G401.6 (cell line): ENCODE measurements at regions not wholly inside any gene's neighbourhood (a gene's known extent, or its start where the extent isn't known, plus 50 kb on each side); places are given as distances from the start of the nearest gene placed in this dataset.
A peak's percentile ranks its signal among the peaks of the same experiment; 100 is the strongest.

Experiments used
- FAIRE-seq: peaks from 2 replicates; lab custom pipeline; 2012; peaks lifted over from hg19 to GRCh38; lab: Jason Lieb, UNC

DNA sequence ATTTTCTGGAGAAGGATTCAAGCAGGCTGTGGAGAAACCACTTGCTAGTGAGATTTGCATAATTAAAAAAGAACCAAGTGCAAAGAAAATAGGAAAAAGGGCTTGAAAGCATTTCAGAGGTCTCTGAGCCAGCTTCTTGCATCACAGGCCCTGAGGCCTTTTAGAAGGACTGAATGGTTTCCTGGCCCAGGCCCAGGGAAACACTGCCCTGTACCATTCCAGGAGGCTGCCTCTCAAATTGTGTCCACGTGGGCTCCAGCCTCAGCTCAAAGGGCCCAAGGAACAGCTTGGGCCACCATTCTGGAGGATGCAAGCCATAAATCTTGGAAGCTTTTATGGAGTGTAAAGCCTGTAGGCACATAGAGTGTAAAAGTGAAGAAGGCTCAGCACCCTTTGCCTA is 523.3 kb upstream of the VRK2 start:
- FAIRE-seq, result no peak

DNA sequence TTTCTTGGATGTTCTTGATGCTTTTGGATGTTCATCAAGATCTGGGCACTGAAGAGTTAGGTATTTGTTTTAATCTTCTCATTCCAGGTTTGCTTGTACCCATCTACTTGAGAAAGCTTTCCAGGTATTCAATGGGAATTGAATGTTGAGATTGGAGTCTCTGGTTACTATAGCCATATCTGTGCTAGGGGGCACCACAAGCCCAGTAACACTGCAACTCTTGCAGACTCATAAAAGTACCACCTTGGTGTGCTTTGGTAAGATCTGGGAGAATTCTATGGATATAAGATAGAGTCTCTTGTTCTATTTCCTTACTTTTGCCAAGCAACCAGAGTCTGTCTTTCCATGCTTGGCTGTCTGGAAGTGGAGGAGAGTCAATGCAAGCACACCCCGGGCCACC is 518.9 kb upstream of the VRK2 start:
- FAIRE-seq, result no peak

DNA sequence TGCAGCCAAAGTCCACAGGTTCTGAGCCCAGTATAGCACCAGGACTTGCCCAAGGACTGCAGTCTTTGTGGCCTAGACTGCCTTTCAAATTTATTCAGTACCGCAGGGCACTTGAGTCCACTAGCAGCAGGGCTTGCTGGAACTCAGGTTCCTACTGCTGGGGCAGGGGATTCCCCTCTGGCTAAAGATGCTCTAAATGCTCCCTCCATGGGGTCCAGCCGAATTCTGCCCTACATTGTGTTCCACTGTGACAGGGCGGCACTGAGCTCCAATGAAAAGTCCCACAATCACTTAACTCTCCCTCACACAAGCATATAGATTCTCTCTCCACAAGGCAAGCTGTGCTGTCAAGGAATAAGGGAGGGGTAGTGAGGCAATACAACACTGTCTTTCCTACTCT is 518.1 kb upstream of the VRK2 start:
- no peak for FAIRE-seq

DNA sequence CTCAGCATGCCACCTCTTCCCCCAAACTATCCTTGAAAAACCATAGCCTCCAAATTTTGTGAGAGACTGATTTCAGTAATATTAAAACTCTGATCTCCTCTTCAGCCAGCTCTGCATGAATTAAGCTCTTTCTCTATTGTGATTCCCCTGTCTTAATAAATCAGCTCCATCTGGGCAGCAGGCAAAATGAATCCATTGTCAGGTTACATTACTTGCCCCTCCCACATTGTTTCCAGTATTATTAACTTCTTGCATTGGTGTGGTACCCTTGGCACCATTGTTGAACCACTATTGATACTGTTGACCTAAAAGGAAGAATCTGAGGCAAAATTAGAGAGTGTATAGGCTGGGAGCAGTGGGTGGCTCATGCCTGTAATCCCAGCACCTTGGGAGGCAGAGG is 512.2 kb upstream of the VRK2 start:
- FAIRE-seq, result no peak

DNA sequence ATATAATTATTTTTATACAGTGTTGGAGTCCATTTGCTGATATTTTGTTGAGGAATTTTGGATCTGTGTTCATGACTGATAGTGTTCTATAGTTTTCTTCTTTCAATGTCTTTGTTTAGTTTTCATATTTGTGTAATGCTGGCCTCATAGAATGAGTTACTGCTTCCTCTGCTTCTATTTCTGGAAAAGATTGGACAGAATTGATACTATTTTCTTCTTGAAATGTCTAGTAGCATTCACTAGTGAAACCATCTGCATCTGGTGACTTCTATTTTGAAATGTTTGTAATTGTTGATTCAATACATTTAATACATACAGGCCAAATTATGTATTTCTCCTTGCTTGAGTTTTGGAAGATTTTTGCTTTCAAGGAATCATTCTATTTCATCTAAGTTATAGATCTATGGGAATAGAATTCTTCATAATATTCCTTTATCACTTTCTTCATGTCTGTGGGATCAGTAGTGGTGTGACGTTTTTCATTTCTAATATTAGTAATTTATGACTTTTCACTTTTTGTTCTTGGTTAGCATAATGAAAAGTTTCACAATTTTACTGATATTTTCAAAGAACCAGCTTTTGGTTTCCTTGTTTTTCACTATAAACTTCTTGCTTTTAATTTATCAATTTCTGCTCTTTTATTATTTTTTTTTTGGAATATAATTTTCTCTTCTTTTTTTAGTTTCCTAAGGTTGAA is 509.9 kb upstream of the VRK2 start:
- FAIRE-seq, result peak; percentile 44

DNA sequence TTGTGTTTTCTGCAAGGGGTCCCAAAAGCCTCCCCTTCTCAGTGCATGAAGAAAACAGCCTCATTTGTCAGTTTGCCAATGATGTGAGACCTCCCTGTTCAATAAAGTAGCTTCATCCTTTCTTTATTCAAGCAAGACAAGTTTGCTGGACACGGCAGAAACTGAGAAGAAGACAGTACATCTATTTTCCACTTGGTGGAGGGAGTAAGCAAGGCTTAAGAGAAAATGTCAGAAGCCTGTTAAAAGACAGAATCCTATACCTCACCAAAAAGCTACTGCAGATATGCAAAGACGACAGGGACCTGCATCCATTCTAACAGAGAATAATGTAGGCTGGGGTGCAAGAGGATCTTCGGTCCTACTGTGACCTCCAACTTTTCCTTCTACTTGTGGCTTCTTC is 506.8 kb upstream of the VRK2 start:
- no peak for FAIRE-seq

DNA sequence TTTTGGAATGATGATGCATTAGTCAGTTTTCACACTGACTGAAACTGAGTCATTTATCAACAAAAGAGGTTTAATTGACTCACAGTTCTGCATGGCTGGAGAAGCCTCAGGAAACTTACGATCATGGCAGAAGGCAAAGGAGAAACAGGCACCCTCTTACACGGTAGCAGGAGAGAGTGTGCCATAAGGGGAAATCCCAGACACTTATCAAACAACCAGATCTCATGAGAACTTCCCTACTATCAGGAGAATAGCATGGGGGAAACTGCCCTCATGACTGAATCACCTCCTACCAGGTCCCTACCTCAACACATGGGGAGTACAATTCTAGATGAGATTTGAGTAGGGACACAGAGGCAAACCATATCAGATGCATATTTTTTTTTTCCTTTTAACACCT is 504.5 kb upstream of the VRK2 start:
- FAIRE-seq, result no peak

DNA sequence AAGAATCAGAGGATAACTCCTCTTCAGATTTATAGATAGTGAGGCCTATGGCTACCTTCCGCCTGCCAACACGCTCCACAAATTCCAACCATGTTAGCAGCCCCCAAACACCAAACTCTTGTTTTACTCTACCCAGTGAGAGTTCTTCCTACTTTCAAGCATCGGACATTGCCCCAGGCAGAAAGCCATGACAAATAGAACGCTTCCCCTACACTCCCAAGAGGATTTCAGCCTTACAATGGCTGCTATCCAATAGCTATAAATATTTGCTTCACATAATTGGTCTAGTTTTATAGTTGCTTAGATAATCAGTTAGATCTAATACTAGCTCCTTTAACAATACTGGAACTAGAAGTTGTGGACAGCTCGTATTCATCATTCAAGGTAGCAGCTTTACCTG is 503.4 kb upstream of the VRK2 start:
- FAIRE-seq, result no peak

DNA sequence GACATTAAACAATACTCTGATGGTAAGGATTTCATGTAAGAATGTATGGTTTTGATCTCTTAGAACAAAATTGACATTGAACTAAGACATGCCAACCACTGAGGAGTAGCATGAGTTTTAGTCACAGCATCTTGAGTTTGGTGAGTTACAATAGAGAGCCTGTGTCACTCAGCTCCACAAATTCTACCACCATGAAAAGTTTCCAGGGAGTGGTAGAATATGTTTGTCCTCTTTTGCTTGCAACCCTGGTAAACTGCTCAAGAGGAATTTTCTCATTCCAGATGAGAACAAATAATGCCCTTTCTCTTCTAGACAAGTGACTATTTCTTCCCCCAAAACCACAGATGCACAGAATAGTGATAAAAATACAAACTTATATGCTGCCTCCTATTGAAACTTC is 502.0 kb upstream of the VRK2 start:
- no peak for FAIRE-seq

DNA sequence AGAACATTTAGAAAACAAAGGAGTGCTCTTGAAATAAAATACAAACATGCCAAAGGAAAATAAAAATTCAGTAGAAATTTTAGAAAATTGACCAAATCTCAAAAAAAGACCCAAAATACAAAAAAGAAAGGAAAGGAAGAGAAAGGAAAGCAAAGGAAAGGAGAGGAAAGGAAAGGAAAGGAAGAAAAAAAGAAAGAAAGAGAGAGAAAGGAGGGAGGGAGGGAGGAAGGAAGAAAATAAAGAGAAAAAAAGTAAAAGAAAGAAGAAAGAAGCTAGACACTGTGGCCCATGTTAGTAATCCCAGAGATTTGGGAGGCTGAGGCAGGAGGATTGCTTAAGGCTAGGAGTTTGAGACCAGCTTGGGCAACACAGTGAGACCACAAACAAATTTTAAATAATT is 500.1 kb upstream of the VRK2 start:
- FAIRE-seq, result no peak

DNA sequence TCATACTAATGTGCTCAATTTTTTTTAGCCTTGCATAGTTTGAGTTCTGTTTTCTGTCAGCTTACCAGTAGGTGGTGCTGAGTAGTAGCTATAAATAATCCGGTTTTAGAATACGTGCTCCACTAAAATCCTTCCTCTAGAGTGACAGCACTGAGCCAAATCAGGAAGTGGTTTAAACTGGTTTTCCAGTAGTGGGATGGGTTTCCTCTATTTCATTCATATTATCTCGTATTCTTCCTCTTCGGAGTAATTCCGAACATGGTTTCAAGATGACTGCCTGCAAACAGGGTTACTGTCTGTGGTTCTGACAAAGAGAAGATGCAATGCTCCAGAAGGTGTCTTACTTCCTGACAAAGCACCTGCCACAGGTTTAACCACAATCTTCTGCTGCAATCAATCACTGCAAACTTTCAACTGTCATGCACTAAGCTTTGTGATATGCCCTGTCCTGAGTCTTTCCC is 496.9 kb upstream of the VRK2 start:
- FAIRE-seq, result peak; percentile 41

DNA sequence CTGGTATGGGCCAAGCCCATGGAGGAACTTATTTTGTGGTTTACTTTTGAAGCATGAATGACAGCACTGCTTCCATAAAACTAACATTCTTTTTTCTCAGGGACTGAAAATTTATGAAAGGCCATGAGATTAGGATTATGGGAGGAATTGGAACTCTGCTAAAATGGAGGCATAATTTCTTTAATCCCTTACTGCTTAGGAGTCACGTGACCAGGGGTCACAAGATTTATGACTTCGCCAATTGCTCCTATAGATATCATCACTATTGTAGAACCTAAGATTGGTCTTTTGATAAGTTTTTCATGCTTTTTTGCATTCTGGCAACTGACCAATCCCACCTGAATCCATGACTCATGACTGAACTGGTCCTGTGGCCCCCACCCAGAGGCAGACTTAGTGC is 495.7 kb upstream of the VRK2 start:
- FAIRE-seq, result no peak

DNA sequence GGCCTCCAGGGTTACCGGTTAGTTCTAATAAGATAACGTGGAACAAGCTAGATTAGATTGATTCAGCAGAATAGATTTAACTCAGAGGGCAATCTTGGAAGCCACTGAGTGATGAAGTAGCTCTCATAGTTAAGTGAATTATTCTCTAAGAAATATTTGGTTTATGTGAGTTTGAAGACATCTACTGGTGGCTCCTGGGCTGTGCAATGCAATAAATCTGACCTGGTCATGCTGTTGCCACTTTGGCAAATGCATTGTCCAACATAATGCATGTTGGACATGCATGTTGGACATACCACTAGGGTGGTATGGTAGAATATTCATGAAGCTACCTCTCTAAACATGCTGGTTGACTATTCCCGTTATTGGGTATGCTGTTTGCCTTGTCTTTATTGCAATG is 493.7 kb upstream of the VRK2 start:
- no peak for FAIRE-seq

DNA sequence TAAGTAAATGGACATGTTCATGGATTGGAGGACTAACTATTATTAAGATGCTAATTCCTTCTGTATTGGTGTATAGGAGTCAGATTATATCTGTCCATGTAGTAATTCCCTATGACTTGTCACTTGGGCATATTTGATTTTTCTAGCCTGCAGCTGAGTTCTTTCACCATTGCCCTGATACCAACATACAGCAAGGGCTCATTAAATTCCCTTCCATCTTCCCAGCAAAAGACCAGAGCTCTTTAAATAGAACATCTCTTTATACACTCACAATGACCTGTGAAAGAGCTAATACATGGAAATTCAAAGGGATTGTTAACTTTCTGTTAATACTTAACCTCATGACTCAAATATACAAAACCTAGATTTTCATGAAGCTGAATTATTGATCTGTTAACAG is 492.3 kb upstream of the VRK2 start:
- FAIRE-seq, result no peak

DNA sequence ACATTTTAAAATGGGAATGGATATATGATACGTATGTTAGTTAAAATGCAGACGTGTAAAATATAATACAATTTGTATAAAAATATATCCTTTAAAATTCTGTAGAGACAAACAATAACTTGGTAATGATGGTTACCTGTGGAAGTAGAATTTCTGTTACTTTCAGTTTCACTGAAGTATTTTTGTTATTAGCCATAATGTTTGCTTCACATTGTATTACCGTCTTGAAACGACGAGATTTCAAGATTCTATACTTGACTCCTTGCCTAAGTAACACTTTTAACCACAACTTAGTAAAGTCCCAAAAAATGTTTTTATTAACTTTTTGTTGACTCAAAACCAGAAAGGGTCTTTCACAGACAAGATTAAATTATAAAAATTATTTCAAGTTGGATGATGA is 488.3 kb upstream of the VRK2 start:
- FAIRE-seq, result peak; percentile 48

DNA sequence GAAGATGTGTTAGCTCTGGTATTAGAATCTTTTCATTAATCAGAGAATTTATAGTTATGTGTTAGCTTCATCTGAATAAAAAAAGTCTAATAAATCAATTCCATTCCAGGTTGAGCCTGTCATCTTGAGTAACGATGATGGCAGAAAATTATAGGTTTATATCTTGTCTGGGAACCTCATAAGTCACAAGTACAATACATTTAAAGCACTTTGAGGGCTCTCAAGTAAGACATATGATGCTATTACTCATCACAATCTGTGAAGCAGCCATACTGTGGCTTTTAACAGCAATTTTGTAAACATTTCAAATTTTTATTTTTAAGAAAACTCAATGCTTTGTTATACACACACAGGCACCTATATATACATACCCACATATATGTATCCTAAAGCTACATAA is 484.1 kb upstream of the VRK2 start:
- FAIRE-seq, result no peak

DNA sequence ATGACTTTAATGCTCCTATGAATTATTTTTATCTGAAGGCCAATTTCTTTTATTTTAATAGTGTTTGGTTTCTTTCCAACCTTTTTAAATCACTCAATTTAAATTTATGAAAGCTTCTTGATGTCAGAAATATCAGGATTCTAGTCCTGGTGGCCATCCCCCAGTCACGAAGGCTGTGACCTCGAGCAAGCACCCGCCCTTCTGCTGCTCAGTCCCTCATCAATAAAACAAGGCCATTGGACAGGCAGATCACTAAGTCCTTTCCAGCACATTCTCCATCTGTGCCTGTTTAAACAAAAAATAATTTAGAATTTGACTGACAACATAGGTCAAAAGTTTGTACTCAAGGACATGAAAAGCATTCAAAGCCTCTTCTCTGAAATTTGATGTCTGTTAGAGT is 483.6 kb upstream of the VRK2 start:
- no peak for FAIRE-seq

DNA sequence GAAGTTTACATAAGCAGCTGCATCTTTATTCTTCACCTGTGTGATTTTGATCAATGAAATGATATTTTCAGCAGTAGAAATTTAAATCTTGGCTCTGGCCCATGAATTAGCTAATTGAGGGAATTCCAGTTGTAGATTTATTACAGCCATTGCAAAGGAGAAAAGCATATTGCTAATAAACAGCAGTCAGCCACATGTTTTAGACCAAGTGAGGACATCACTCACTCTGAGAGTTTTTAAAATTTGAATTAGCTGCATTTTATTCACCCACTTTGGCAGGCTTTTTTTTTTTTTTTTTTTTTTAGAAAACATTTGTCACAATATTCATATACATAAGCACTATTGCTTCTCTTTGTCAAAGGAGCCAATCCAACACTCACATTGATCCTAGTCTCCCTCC is 479.4 kb upstream of the VRK2 start:
- no peak for FAIRE-seq

DNA sequence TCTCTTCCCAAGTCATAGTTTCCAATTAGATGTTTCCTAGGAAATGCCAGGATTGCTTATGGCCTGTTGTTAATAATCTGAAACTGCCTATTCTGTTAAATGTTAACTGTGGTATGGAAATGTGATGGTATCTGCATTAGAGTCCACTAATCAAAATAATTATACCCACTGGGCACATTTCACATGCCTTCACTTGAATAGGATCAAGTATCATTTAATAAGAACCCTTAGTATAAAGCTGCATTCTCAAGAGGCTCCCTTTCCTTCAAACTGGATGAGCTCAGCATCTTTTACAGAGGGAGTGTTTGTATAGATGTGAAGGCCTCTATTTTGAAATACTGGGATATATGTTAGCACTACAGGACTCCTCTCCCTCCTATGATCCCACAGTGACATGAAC is 477.2 kb upstream of the VRK2 start:
- no peak for FAIRE-seq

DNA sequence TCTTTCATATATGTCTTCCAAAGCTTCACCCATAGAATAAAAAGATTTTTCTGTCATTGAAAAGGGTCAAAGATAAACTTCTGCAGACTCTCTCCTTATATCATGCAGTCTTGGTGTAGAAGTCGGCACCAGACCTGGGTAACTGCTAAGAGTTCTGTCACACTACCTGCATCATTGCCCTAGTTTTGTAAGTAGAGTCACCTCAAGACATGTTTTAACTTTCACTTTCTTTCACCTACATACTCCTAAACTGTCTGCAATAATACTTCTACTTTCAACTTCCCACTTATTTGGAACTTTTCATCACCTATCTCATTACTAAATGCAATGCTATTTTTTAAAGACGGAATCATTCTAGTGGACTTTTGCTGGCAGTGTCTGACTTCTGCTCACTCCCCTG is 475.6 kb upstream of the VRK2 start:
- no peak for FAIRE-seq

DNA sequence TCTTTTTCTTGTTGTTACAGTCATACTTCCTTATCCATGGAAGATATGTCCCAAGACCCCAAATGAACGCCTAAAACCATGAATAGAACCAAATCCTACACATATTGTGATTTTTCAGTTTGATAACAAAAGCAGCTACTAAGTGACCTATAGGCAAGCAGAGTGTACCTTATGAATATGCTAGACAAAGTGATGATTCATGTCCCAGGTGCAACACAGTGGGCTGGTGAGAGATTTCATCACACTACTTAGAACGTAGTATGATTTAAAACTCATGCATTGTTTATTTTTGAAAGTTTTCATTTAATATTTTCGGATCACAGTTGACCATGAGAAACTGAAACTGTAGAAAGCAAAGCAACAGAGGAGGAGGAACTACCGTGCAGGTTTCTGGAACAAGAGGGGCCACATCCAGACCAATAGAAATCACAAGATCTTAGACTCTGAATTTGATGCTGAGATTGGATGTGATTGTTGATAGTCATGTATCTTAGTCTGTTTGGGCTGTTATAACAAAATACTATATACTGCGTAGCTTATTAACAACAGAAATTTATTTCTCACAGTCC is 470.8 kb upstream of the VRK2 start:
- no peak for FAIRE-seq

DNA sequence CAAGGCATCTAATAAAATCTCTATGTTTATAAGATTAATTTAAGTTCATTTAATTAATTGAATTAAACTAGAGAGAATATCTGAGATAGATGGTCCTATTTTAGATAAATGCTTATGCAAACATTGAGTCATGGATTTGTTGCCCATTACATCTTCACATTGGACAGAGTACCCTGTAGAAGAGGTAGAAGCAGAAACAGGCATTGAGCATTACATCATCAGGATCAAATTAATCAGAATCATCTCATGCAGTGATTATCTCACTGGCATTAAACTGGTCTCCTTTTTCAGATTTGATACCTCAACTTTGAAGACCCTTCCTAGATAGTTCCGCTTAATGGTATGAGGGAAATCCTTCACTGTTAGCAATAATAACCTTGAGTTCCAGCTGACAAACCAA is 469.6 kb upstream of the VRK2 start:
- FAIRE-seq, result no peak

DNA sequence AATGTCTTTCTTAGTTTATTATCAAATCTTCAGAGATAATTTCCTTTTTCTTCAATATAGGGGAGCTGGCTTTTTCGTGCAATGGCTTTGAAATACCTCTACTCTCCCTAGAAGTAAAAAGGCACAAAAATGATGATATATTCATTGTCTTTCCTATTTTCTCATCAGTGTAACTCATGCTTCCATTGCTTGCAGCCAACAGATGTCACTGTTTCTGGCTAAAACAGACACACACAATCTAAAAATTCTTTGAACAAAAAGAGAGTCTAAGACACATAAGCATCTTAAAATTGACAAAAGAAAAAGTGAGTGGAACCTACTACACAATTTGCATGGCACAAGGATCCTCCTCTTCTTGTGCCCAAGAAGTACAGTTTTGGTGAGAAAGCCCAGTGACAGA is 448.7 kb upstream of the VRK2 start:
- no peak for FAIRE-seq

DNA sequence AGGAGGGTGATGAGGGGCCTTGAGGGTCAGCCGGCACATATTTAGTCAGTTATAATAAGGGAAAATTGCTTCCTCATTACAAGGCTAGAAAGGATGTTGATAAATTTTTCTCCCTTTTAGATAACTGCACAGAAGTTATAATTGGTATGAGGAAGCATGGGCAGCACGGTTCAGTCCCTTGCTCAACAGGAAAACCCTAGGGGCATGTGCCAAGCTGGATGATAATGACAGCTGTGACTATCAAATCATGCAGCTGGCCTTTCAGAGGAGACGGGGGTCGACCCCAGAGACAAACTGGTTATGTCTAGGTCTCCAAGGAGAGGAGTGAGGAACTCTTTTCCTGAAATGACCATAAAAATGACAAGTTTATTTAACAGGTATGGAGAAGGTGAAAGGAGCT is 448.1 kb upstream of the VRK2 start:
- no peak for FAIRE-seq

DNA sequence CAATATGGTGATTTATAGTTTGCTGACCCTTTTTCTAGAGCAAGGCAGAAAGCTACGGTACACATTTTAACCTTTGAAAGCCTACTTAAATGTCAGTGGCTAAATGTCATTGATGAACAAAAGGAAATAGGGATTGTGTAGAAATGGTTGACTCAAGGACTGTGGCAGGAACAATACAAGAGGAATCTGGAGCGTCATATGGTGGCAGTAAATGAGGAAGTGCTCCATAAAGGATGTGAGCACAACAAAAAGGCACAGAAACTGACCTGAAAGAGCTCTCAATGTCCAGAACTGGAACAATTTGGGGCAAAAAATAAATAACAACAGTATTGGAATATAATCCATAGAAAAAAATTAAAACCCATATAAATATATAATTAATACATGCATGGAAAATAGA is 443.9 kb upstream of the VRK2 start:
- FAIRE-seq, result no peak
